H1 (cell line): ENCODE measurements at regions not wholly inside any gene's neighbourhood (a gene's known extent, or its start where the extent isn't known, plus 50 kb on each side); places are given as distances from the start of the nearest gene placed in this dataset.

ENCODE experiments used
- CTCF ChIA-PET: fragments of 300-600 bp; sonication (Branson Sonifier 250); formaldehyde crosslinking; loops from one replicate; lab custom pipeline; 2021; ENCODE audit not compliant: partially characterized antibody; lab: Charles Lee
- POLR2A ChIA-PET: fragments of 300-600 bp; sonication (Branson Sonifier 250); formaldehyde crosslinking; loops from one replicate; lab custom pipeline; 2021; ENCODE audit warnings: inconsistent platforms; ENCODE audit not compliant: partially characterized antibody; lab: Charles Lee
- DNase-seq, 2 experiments: peaks; one replicate each; pipeline versions ENCODE4 v3.0.0 to v3.0.0-alpha.2; 2010 to 2022; ENCODE audit warnings: low spot score in 2 of 2, low read depth in 1 of 2, mixed read lengths in 1 of 2
- FAIRE-seq: peaks from 2 replicates; lab custom pipeline; 2011; peaks lifted over from hg19 to GRCh38; lab: Jason Lieb, UNC
- H2AFZ ChIP-seq: 2 replicates; pipeline ENCODE4 v1.8.1; 2012; ENCODE audit warnings: low read length, inconsistent platforms
- H2AK5ac ChIP-seq: 2 replicates; pipeline ENCODE4 v1.6.1; 2013; ENCODE audit warnings: low read depth, low read length
- H2BK120ac ChIP-seq: replicated peaks from 2 replicates; pipeline ENCODE3; 2013; ENCODE audit warnings: low read depth, low read length, inconsistent platforms
- H2BK12ac ChIP-seq: 2 replicates; pipeline ENCODE4 v1.6.1; 2013; ENCODE audit warnings: low read depth, low read length
- H2BK15ac ChIP-seq: 2 replicates; pipeline ENCODE4 v1.6.1; 2013; ENCODE audit warnings: low read length
- H2BK20ac ChIP-seq: 2 replicates; pipeline ENCODE4 v1.6.1; 2013; ENCODE audit warnings: low read length
- H2BK5ac ChIP-seq: 2 replicates; pipeline ENCODE4 v1.6.1; 2013; ENCODE audit warnings: low read depth, low read length
- H3K14ac ChIP-seq: 2 replicates; pipeline ENCODE4 v1.6.1; 2013; ENCODE audit warnings: inconsistent platforms; ENCODE audit not compliant: insufficient read length
- H3K18ac ChIP-seq: 2 replicates; pipeline ENCODE4 v1.6.1; 2013; ENCODE audit warnings: low read length; ENCODE audit errors: extremely low read depth
- H3K23ac ChIP-seq: 2 replicates; pipeline ENCODE4 v1.6.1; 2013; ENCODE audit warnings: inconsistent platforms; ENCODE audit not compliant: insufficient read length
- H3K23me2 ChIP-seq: 2 replicates; pipeline ENCODE4 v1.6.1; 2013; ENCODE audit warnings: low read depth, low read length
- H3K27ac ChIP-seq: 2 replicates; pipeline ENCODE4 v1.6.1; 2011; ENCODE audit warnings: low read depth, low read length, inconsistent platforms
- H3K27me3 ChIP-seq, 4 experiments: replicated peaks in 1 of 4; 1 replicate in 1 of 4; 2 replicates in 3 of 4; pipeline versions ENCODE4 v1.6.1 to v1.8.1; 2011 to 2013; ENCODE audit warnings: low read length in 3 of 4, mild to moderate bottlenecking in 3 of 4, inconsistent platforms in 2 of 4, mixed read lengths in 2 of 4, moderate library complexity in 1 of 4; ENCODE audit not compliant: control insufficient read depth in 3 of 4, insufficient read depth in 3 of 4; ENCODE audit errors: extremely low read depth in 1 of 4
- H3K36me3 ChIP-seq, 4 experiments: 2 replicates each; pipeline versions ENCODE4 v1.6.1 to v1.8.1; 2011 to 2013; ENCODE audit warnings: mild to moderate bottlenecking in 4 of 4, low read length in 3 of 4, moderate library complexity in 2 of 4, control low read depth in 1 of 4, inconsistent platforms in 1 of 4; ENCODE audit not compliant: insufficient read depth in 4 of 4, control insufficient read depth in 2 of 4
- H3K4ac ChIP-seq: replicated peaks from 2 replicates; pipeline ENCODE3; 2013; ENCODE audit warnings: low read length, low read depth, mixed read lengths, inconsistent platforms; ENCODE audit not compliant: insufficient read length
- H3K4me1 ChIP-seq, 4 experiments: replicated peaks in 1 of 4; 1 replicate in 1 of 4; 2 replicates in 3 of 4; pipeline versions ENCODE4 v1.6.1 to v1.8.1; 2011 to 2013; ENCODE audit warnings: low read length in 3 of 4, inconsistent platforms in 2 of 4, mixed read lengths in 1 of 4; ENCODE audit not compliant: insufficient read depth in 4 of 4, control insufficient read depth in 3 of 4
- H3K4me2 ChIP-seq, 2 experiments: 2 replicates each; pipeline versions ENCODE4 v1.6.1 to v1.8.1; 2011 to 2013; ENCODE audit warnings: low read depth in 2 of 2, low read length in 2 of 2, control low read depth in 1 of 2, inconsistent platforms in 1 of 2, mild to moderate bottlenecking in 1 of 2; ENCODE audit not compliant: insufficient read depth in 1 of 2
- H3K4me3 ChIP-seq, 4 experiments: fragments of 200-600, 300-600 bp in 1 of 4; sonication (generic), shearing (Covaris generic), sonication (Bioruptor Twin) in 1 of 4; 2 replicates each; pipeline versions ENCODE4 v1.5.1 to v1.8.1; 2011 to 2016; ENCODE audit warnings: low read length in 4 of 4, low read depth in 3 of 4, control low read depth in 2 of 4, inconsistent platforms in 2 of 4, mild to moderate bottlenecking in 2 of 4, mixed read lengths in 1 of 4, moderate library complexity in 1 of 4; ENCODE audit not compliant: insufficient read depth in 2 of 4; ENCODE audit errors: extremely low read depth in 1 of 4
- H3K56ac ChIP-seq: replicated peaks from 2 replicates; pipeline ENCODE3; 2013; ENCODE audit warnings: low read depth, mild to moderate bottlenecking, mixed read lengths, low read length, inconsistent platforms; ENCODE audit not compliant: insufficient read length
- H3K79me1 ChIP-seq: 2 replicates; pipeline ENCODE4 v1.6.1; 2013; ENCODE audit warnings: low read depth, low read length, control low read depth
- H3K79me2 ChIP-seq, 2 experiments: 2 replicates each; pipeline versions ENCODE4 v1.6.1 to v1.8.1; 2012 to 2013; ENCODE audit warnings: low read length in 2 of 2, mild to moderate bottlenecking in 2 of 2, inconsistent platforms in 1 of 2; ENCODE audit not compliant: insufficient read depth in 2 of 2, control insufficient read depth in 1 of 2
- H3K9ac ChIP-seq, 4 experiments: replicated peaks in 1 of 4; 1 replicate in 1 of 4; 2 replicates in 3 of 4; pipeline versions ENCODE4 v1.6.1 to v1.8.1; 2011 to 2013; ENCODE audit warnings: low read depth in 3 of 4, low read length in 3 of 4, control low read depth in 2 of 4, mild to moderate bottlenecking in 2 of 4, moderate library complexity in 2 of 4, inconsistent platforms in 1 of 4; ENCODE audit errors: extremely low read depth in 1 of 4
- H3K9me3 ChIP-seq, 2 experiments: 2 replicates each; pipeline versions ENCODE4 v1.6.1 to v1.8.1; 2012 to 2013; ENCODE audit warnings: mild to moderate bottlenecking in 2 of 2, moderate library complexity in 2 of 2, control low read depth in 1 of 2, inconsistent platforms in 1 of 2, low read depth in 1 of 2, low read length in 1 of 2, mixed read lengths in 1 of 2; ENCODE audit not compliant: insufficient read depth in 2 of 2
- H4K20me1 ChIP-seq, 2 experiments: replicated peaks in 1 of 2; 2 replicates each; pipeline versions ENCODE3 to v1.8.1; 2011 to 2013; ENCODE audit warnings: inconsistent platforms in 2 of 2, low read length in 2 of 2, mild to moderate bottlenecking in 1 of 2; ENCODE audit not compliant: insufficient read depth in 2 of 2, control insufficient read depth in 1 of 2
- H4K5ac ChIP-seq: 2 replicates; pipeline ENCODE4 v1.6.1; 2013; ENCODE audit warnings: low read length, low read depth, mixed read lengths, inconsistent platforms; ENCODE audit not compliant: insufficient read length
- H4K8ac ChIP-seq: 2 replicates; pipeline ENCODE4 v1.8.0; 2013; ENCODE audit warnings: mild to moderate bottlenecking, moderate library complexity, low read length, inconsistent platforms; ENCODE audit not compliant: insufficient read depth; ENCODE audit errors: extremely low read depth
- H4K91ac ChIP-seq: replicated peaks from 2 replicates; pipeline ENCODE3; 2013; ENCODE audit warnings: low read length, mixed read lengths, inconsistent platforms; ENCODE audit not compliant: insufficient read length
- CREB1 ChIP-seq: IDR thresholded peaks from 2 replicates; pipeline ENCODE4 v1.6.1; 2012; ENCODE audit warnings: inconsistent platforms
- RFX5 ChIP-seq: IDR thresholded peaks from 2 replicates; pipeline ENCODE4 v1.6.1; 2011; ENCODE audit warnings: low read depth, low read length, improper control_type of control experiment, borderline replicate concordance
- SIRT6 ChIP-seq: IDR thresholded peaks from one replicate; pipeline ENCODE4 v1.7.1; 2012; ENCODE audit warnings: low read length, inconsistent platforms
- YY1 ChIP-seq: IDR thresholded peaks from 2 replicates; pipeline ENCODE4 v1.6.1; 2011; ENCODE audit warnings: low read depth, mild to moderate bottlenecking, low read length
- ZNF274 ChIP-seq: IDR thresholded peaks from 2 replicates; pipeline ENCODE4 v1.7.0; 2012; ENCODE audit warnings: low read length, borderline replicate concordance; ENCODE audit errors: extremely low read depth
- WGBS, 2 experiments: shearing (Covaris generic) in 1 of 2; methylation state at CpG; one replicate each; pipeline versions ENCODE4 v1.1.6 to v1.1.7; 2013 to 2015; ENCODE audit warnings: low lambda C conversion rate in 2 of 2, mixed read lengths in 2 of 2, inconsistent platforms in 1 of 2, low coverage in 1 of 2, missing lambda C conversion rate in 1 of 2; ENCODE audit not compliant: insufficient replicate concordance in 2 of 2, insufficient coverage in 1 of 2, insufficient read length in 1 of 2; ENCODE audit errors: extremely low coverage in 1 of 2, missing lambda C conversion rate in 1 of 2; 5-methylcytosine and 5-hydroxymethylcytosine counted together

DNA sequence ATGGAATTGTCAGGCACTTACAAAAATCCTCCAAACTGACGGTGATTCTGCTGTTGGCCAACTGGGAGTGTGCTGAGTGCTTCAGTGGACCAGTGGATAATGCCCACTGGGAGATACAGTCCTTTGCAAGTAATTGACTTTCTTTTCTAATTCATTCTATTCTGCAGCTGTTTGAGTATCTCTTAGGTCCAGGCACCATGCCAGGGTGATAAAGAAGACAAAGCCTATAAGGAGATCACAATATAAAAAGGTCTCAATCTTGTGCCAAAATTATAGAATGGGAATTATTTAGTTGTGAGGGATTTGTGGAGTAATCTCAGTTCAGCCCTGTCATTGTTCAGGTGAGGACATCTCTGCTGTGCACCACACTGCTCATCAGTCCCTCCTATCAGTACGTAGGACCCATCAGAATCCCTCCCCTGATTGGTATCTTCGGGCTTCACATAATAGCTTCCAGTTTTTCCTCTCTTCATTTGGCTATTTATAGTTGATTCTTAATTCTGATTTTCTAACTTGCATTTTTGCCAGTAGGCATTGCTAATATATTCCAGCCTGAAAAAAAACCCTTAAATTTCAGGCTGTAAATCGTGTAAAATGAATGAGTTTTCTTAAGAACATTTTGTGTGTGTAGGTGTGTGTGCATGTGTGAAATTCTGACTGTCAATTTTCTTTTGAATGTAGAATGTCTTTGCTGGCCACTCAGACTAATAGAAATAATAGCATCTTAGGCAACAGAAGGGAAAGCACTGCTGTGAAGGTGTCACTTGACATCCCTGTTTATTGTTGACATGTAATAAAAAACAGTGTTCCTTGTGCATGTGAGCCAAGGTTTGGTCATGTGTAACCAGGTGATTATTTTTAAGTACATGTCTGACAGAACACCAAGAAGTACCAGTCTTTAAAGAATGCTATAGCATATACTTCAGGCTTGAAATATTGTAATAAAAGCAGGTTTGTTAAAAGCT lies 457.6 kb upstream of the RGS6 start:
- H4K20me1 ChIP-seq = no peaks in the 10 kb centered on the region
- no peaks in the 10 kb centered on the region for H3K23me2 ChIP-seq
- ChIA-PET POLR2A (interaction anchor here (0.8 kb wide), 2 partner anchors 12 to 26 kb away, joined by 3 read pairs; no protein-coding TSS in a partner anchor), CTCF (interaction anchor here (0.6 to 1.5 kb wide), 2 partner anchors 9 to 103 kb away, joined by 3 to 5 read pairs; no protein-coding TSS in a partner anchor)
- H4K8ac ChIP-seq = no peak overlapping the region
- H3K23ac ChIP-seq = no peak overlapping the region
- H2BK15ac ChIP-seq = no peak overlapping the region
- no peak overlapping the region for H3K4me3 ChIP-seq
- H3K79me2 ChIP-seq = peaks cover 0 to 47% of the 10 kb centered on the region in 2 experiments; a peak in 2 of 4 replicates
- H4K91ac ChIP-seq = no peak overlapping the region
- H3K27ac ChIP-seq = no peak overlapping the region
- H2BK12ac ChIP-seq = no peak overlapping the region
- no peak for TF ChIP-seq SIRT6
- TF ChIP-seq YY1 = no peak
- no peak for TF ChIP-seq RFX5
- TF ChIP-seq CREB1 = no peak
- TF ChIP-seq ZNF274 = no peak
- H3K79me1 ChIP-seq = peaks cover 4% of the 10 kb centered on the region; the same call in 1 of the 2 replicates
- H4K5ac ChIP-seq = no peak overlapping the region
- no peaks in the 10 kb centered on the region for H3K36me3 ChIP-seq
- no peak overlapping the region for H2BK20ac ChIP-seq
- H3K18ac ChIP-seq = no peak overlapping the region
- H3K9ac ChIP-seq = no peak overlapping the region
- no peak overlapping the region for H3K56ac ChIP-seq
- WGBS, 2 experiments = 83% methylated on average over 4 of the region's 4 CpGs; no CpG with 5 or more reads in 1 of the 2 experiments
- no peak overlapping the region for H3K4ac ChIP-seq
- H2BK5ac ChIP-seq = no peak overlapping the region
- H3K27me3 ChIP-seq = no peaks in the 10 kb centered on the region
- peaks cover 0 to 11% (median 4%) of the 10 kb centered on the region in 4 experiments; a peak in 5 of 7 replicates for H3K4me1 ChIP-seq
- H3K9me3 ChIP-seq = no peaks in the 10 kb centered on the region
- no peak overlapping the region for H2BK120ac ChIP-seq
- no peak overlapping the region for H2AFZ ChIP-seq
- FAIRE-seq (no peak), DNase-seq (no peak)
- H2AK5ac ChIP-seq = no peak overlapping the region
- H3K14ac ChIP-seq = no peak overlapping the region
- H3K4me2 ChIP-seq = no peak overlapping the region
